HG03139 (cell line): ENCODE measurements at regions not wholly inside any gene's neighbourhood (a gene's known extent, or its start where the extent isn't known, plus 50 kb on each side); places are given as distances from the start of the nearest gene placed in this dataset.

Source experiments
- ATAC-seq: cut with Tn5 transposase; IDR thresholded peaks from one replicate; pipeline ENCODE4 v1.9.1; 2021; ENCODE audit not compliant: unreplicated experiment

DNA sequence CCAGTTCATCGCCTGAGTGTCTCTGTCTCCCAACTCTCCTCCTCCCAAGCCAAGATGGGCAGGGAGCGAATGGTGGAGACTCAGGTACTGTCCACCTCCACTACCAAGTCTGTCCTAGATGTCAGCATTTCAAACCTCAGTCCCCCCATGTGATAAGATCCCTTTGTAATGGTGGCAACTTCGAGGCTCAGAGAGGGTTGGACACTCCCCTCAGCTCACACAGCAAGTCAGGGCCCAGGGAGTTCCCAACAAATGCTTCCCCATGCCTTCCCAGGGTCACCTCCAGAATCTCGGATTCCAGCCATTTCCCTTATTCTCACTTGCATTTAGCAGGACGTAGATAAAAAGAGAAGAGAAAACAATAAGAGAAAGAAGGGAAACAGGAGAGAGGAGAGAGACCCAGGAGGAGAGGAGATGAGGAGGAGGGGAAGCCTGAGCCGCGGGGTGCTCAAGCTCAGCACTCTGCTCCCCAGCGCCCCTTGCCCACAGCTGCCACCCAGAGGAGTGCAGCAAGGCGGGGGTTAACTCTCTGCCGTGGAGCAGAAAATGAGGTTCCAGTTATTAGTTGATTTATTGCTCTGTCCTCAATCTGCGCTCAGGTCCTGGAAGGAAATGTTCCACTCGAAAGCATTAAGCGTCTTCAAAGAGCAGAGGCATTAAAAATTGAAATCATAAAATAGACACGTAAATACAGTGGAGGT, 84.1 kb upstream of the LINGO1 start:
- no peak for ATAC-seq

DNA sequence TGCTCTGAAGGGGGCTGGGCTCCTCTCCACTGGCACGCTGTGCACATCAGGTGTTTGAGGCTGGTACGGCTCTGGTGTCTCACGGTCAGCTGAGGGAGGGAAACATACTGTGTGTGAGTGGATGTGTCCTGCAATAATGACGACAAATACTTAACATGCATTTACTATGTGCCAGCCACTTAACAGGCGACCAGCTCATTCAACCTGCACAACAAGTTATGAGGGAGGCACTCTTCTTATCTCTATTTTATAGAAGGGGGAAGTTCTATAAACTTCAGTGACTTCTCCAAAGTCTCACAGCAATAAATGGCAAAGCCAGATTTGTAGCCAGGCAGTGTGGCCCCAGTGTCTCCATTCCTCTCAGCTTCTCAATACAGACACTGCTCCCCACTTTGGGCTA, 83.1 kb upstream of the LINGO1 start:
- ATAC-seq: no peak

DNA sequence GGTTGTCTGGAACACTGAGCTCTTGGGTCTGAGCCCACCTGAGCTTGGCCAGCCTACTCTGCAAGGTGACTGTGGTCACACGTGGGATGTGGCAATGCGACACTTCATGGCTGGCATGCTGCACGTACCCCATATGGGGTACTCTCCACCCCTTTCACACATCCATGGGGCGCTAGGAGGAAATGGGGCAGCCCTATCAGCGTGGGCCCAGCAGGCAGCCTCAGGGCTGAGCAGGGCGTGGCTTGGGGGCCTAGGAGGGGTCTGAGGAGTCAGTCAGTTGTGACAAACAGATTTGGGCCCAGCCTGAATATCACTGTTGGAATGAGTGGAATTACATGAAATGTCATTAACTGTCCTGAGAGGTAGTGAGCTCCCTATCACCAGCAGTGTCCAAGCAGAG, 82.3 kb upstream of the LINGO1 start:
- no peak for ATAC-seq

DNA sequence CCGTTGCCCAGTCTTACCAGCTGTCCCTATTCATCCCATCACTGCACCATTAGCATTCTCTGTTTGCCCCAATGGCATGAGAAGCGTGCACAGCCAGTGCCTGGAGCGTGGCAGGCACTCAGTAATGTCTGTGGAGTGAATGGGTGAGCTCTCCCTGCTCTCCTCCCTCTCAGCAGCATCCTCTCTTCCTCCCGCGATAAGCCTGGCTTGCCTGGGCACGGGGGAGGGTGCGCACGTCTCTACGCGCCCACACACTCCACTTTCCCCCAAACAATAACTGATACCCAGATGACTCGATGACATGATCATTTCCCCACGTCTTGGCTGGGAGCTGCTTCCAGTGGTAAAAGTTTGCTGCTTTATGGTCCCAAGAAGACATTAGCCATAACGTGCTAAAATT, 81.8 kb upstream of the LINGO1 start:
- ATAC-seq: no peak

DNA sequence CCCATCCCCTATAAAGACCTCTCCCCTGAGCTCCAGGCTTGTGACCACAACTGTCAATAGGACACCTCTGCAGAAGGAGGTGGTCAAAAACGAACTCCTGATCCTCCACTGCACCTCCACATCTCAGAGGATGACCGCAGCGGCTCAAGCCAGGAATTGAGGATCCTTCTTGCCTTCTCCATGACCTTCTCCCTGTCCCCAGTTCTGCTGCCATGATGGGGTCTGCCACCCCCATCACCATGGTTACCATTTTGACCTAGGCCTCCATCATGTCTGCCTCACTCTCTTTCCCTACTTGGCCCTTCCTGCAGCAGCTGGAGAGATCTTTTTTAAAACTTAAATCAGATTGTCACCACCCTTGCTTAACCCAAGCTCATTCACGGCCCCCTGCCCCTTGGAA, 81.3 kb upstream of the LINGO1 start:
- ATAC-seq: no peak

DNA sequence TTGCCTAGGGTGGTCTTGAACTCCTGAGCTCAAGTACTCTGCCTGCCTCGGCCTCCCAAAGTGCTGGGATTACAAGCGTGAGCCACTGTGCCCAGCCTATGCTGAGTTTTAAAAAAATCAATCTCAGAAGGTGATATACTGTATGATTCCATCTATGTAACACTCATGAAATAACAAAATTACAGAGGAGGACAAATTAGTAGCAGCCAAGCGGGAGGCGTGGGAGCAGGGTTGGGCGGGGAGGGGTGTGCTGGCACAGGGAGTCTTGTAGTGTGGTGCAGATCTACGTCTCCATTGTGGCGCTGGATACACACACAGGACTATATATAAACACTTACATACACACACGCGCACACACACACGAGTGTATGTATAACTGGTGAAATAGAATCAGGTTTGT, 80.6 kb upstream of the LINGO1 start:
- ATAC-seq: no peak

- ATAC-seq: no peak
These were observed 79.7 kb upstream of the LINGO1 start for GRCh38 chr15:77712438-77712837.

DNA sequence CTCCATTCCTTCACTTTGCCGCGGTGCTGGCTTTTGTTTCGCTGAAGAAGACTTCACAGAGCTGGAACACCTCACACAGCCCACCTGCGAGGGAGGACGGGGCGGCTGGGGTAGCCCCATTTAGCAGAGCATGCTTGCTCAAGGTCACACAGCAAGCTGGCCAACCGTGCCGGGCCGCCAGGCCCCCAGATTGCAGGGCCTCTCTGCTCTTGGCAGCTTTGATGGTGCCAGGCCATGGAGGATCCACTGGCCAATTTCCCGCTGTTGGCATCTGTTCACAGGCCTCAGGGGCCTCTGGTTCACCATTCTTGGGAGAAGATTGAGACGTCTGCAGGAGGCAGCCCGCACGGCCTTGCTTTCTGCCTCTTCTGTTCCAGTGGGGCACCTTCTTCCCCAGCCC, 77.9 kb upstream of the LINGO1 start:
- no peak for ATAC-seq

- ATAC-seq: no peak
These were observed 77.5 kb upstream of the LINGO1 start for GRCh38 chr15:77710206-77710605.

- no peak for ATAC-seq
These were observed 76.6 kb upstream of the LINGO1 start for GRCh38 chr15:77709135-77709886.

- no peak for ATAC-seq
These were observed 74.0 kb upstream of the LINGO1 start for GRCh38 chr15:77706482-77707244.

GRCh38 chr15:77702211-77702957, 69.7 kb upstream of the LINGO1 start:
- ATAC-seq: no peak

DNA sequence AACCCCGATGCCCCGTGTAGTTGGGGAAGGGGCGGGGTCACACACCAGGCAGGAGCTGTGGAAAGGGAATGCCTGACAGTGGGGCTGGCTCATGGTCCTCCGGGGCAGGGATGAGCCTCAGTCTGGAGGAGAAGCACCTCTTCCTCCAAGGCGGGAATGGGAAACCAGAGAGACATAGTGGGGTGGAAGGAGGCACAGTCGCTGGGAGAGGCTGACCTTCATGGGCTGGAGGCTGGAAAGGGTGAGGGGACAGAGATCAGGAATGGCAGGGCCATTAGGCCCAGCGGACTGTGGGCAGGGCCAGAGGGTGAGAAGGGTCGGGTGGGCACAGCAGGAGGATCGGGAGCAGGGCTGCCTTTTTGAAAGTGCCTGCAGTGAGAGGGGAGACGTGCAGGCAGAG, 65.8 kb upstream of the LINGO1 start:
- no peak for ATAC-seq

- no peak for ATAC-seq
These were observed 65.2 kb upstream of the LINGO1 start for GRCh38 chr15:77697893-77698292.

- no peak for ATAC-seq
These were observed 64.2 kb upstream of the LINGO1 start for GRCh38 chr15:77696871-77697270.

- no peak for ATAC-seq
These were observed 63.4 kb upstream of the LINGO1 start for GRCh38 chr15:77695961-77696582.

- no peak for ATAC-seq
These were observed 62.8 kb upstream of the LINGO1 start for GRCh38 chr15:77695548-77695947.

GRCh38 chr15:77693576-77693975, 60.9 kb upstream of the LINGO1 start:
- no peak for ATAC-seq

DNA sequence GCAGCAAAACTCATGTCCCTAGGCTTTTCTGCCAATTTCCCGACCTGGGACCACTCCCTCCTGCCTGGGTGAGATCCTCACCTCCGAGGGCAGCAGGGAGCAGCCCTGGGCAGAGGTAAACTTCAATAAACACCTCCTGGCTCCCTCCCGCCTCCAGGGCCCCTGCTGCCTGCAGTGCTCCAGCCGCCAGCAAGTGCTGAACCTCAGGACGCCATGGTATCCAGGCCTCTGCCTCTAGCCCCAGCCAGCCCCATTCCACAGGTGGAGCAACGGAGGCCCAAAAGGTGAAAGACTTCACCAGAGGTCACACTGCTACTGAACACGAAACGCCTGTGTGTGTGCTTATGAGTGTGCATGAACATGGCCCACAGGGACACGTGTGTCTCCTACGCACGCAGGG, 59.9 kb upstream of the LINGO1 start:
- ATAC-seq: no peak

- ATAC-seq: no peak
These were observed 58.9 kb upstream of the LINGO1 start for GRCh38 chr15:77691607-77692006.

- ATAC-seq: no peak
These were observed 57.1 kb upstream of the LINGO1 start for GRCh38 chr15:77689821-77690220.
